Activated CD4-positive, alpha-beta T cell treated with anti-CD3 and anti-CD28 coated beads for 48 hours (primary cell): ENCODE measurements at regions not wholly inside any gene's neighbourhood (a gene's known extent, or its start where the extent isn't known, plus 50 kb on each side); places are given as distances from the start of the nearest gene placed in this dataset.
"Not testable (repeated sequence)": the region's sequence is repeated elsewhere in the genome, so short reads cannot be mapped to it uniquely, and the experiment has no call there.

Experiments used
- DNase-seq: peaks from one replicate; pipeline ENCODE4 v3.0.0-alpha.2; 2020

DNA sequence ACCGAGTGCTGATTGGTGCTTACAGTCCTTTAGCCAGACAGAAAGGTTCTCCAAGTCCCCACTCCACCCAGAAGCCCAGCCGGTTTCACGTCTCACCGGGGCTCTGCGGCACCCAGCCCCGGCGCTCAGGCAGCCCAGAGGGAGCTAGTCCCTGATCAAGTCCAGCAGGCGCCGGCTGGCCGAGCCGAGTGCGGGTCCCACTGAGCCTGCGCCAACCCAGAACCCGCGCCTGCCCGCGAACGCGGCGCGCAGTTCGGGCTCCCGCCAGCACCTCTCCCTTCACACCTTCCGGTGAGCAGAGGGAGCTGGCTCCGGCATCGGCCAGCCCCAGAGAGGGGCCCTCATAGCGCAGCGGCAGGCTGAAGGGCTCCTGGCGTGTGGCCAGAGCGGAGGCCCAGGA, 481.6 kb upstream of the CHD1 start:
- not testable (repeated sequence) for DNase-seq

DNA sequence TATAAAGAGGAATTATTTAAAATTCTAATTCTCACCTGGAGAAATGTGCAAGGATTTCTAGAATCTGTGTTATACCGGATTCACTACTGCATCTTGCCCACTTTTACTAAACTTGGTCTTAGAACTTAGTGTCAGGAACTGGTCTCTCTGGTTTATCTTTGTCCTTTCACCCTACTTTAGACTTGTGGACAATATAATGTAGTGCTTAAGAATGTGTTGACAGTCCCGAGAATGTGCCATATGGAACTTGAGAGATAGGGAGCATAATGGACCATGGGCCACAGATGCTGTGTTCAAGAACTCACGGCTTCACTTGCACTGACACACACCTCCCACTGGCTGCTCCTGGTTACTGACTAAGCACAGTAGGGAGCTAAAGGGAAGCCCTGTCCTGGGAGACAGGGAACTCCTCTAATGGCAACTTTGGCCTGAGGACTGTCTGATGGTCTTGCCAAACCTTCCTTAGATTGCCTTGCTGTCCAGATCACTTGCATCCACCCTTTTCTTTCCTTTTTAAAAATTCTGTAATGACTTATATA, 476.0 kb upstream of the CHD1 start:
- DNase-seq = not testable (repeated sequence)

DNA sequence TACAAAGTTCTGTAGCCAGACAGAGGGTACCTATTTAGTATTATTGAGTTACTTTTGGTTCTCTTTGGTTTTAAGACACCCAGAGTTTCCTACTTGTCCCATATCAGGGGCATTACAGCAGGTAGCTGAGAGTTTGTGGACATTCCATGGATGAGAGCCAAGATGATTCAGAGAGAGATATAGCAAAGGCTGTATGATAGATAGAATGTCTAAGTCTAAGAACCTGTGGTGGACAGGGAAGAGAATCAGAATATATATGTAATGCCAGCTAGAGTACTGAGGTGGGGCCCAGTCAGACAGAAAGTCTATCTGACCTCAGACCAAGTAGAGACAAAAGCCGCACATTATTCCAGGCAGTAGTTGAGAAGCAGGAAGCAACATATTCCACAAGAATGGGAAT, 471.8 kb upstream of the CHD1 start:
- not testable (repeated sequence) for DNase-seq

DNA sequence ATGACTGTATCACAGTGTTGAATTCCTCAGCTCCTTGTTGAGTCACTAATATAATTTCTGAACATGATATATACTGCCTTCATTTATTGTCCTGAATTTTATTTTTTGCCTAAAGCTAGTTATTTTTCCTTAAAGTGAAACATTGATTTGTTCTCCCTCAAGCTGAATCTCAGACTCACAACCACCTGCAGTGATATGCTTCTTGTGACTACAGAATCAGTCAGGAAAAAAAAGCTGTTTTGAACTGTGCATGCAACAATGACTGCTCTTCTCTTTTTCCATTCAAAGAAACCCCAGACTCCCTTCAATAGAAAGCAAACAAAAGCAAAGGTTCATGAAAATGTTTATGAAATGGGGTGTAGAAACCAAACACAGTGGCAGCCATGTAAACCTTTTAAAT, 470.2 kb upstream of the CHD1 start:
- no peak for DNase-seq

DNA sequence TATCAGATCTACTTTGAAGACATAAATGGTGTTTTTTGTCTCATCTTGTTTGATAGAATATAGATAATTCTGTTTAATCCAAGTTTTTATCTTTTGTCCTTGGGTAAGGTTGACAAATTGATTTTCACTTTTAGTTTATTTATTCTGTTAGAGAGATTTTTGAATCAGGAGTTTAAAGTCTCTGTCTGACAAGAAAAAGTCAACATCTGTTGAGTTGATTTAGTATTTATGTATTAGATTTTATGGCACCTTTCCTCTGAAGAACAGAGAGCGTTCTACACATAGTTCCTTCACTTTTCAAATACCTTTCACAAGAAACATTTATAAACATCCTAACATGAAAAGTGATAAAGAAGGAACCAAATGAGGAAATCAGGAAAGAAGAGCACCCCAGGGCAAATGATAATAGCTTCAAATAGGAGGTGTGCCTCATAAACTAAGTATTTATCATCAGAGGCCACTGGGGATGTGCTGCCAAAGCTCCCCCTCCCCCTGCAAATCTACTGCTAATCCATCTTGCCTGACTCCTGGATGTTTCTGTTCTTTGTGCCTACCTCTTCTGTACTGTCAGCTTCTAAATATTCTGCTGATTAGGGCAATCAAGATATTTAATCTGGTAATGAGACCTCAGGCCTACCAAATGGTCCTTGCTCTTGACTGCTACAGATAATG, 457.7 kb upstream of the CHD1 start:
- DNase-seq = no peak

DNA sequence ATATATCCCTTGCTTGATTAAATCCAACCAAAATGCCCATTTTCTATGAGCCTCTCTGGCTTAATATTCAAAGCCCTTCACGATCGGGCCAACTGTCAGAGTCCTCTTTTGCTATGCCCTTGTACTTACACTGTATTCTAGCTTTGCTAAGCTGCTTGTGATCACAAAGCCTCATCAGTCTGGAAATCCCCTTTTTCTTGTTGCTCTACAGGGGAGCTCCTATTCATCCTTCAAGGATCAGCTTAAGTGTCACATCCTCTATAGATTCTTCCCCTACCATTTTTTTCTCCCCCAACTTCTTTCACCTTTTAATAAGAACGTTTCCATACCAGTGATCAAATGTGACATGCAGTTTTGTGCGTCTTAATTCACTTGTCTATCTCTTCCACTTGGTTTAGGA, 450.4 kb upstream of the CHD1 start:
- DNase-seq = no peak

DNA sequence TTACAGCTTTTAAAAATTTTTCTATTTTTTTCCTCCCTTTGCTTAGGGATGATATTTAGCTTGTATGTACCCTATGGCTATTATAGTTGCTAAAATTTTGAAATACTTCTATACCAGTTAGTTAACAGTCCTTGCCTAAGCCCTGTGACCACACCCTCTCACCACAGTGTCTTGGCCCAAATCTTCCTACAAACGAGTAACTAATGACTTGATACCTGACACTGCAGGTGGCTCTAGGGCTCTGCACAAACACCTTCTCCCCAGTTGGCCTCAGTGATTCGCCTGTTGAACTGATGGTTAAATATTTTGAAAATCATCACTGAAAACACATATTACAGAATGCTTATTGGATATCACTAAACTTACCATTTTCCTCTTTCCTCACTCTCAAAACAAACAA, 449.6 kb upstream of the CHD1 start:
- DNase-seq = no peak

DNA sequence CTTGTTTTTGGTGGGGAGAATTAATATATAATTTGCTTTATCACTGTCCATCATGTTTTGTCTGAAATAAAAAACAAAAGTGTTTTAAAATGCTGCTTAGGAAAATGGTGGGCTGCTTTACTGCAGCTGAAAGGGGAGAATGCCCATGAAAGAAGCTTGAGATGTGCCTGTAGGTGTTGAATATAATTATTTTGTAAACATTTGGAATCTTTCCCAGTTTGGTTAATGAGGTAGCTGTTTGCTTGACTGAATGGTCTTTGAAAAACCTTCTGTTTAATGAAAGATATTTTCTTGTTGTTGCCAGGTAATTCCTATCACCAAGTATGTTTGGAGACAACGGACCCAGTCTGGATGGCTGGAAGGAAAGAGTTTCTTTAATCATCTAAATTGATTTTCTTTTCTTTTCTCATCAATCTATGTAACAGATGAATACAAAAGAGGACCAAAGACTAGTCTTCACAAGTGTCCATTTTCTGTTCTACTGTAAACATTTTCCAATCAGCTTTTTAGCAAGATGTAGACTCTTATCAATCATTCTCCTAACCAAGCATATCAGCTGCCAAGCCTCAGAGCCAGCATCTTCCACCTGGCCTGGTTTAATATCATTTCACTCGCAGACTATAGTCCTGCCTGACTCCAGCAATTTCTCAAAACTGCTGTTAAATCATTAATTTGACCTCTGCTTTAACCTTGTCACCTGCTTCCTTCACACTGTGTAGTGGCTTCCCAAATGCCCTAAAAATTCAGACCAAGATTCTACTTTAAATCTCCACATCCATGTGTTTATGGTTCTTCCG, 441.2 kb upstream of the CHD1 start:
- no peak for DNase-seq

DNA sequence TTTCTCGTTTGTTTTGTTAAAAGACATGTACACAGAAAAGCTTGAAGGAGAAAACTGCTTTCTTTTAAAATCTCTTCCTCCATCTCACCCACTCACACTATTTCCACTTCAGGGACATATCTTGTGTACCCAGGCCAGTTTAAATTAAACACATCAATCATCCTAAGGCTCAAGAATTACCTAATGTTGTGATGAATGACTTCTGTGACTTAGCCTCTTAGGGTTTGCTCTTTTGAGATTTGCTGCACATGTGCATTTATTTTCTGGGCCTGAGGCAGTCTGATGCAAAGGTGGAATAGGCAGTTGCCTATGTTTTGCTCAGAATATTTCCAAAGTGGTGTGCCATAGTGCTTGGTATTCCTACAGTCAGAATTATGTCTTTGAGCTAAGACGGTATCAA, 439.9 kb upstream of the CHD1 start:
- DNase-seq = no peak

DNA sequence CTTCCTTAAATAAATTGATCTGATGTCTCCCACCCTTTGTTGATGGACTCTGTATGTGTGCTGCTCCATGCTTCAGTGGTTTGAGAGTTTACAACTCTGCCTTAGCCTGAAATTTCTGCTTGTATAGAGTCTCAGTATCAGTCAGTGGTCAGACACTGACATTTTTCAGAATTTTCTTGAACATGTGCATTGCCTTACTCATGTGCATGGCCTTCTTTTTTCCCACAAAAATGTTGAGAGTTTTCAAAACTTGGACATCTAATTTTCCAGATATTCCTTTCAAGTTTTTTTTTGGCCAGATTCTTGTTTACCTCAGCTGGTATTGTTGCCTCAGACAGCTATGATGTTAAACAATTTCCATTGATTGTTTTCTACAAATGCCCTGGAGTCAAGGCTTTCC, 427.1 kb upstream of the CHD1 start:
- DNase-seq = no peak

DNA sequence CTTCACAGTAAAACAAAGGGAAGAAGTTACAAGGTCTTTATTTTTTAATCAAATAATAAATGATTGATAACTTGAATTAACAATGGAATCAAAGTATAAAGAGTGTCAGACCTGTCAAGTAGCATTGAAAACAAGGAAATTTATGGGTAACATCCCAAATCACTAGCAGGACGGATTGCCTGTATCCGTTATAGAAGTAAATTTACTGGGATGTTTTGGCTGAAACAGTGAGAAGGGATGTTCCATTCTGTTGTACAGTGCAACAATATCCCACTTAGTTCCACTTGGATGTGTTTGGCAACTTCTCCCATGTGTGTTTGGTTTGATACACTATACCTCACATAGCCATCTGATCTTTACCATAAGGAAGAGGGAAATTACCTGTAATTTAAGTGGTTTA, 421.0 kb upstream of the CHD1 start:
- no peak for DNase-seq

DNA sequence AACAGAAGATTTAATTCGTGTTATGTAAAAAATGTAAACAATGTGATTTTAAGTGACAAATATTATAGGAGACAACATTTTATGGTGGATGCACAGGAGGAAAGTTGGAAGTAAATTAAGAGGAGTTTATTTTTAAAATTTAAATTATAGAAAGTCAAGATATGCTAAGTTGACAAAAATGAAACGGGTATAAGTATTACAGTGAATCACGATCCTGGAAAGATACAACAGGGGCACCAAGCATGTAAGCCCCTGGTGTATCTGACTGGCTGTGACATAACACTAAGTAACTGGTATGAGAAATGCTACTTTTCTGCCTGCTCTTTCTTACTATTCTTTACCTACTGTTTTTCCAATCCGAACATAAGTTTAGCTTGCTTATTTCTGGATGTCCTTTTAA, 419.8 kb upstream of the CHD1 start:
- DNase-seq = no peak

DNA sequence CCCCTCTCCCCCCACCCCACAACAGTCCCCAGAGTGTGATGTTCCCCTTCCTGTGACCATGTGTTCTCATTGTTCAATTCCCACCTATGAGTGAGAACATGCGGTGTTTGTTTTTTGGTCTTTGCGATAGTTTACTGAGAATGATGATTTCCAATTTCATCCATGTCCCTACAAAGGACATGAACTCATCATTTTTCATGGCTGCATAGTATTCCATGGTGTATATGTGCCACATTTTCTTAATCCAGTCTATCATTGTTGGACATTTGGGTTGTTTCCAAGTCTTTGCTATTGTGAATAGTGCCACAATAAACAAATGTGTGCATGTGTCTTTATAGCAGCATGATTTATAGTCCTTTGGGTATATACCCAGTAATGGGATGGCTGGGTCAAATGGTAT, 411.0 kb upstream of the CHD1 start:
- not testable (repeated sequence) for DNase-seq

DNA sequence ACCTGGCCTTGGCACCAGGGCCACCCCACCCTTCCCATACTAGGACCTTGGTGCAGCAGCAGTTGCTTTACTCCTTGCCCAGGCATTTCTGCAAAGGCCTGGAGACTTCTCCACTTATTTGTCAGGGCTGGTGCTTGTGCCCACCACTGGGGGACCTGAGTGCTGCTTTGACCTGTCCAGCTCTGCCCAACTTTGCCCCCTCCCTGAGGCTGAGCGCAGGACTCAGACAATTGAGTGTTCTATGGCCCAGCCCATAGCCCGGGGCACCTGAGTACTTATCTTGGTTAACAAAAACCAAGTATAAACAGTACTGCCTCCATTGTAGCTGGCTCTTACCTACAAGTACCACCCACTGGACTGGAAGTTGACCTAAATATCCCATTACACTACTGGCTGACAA, 406.1 kb upstream of the CHD1 start:
- no peak for DNase-seq

DNA sequence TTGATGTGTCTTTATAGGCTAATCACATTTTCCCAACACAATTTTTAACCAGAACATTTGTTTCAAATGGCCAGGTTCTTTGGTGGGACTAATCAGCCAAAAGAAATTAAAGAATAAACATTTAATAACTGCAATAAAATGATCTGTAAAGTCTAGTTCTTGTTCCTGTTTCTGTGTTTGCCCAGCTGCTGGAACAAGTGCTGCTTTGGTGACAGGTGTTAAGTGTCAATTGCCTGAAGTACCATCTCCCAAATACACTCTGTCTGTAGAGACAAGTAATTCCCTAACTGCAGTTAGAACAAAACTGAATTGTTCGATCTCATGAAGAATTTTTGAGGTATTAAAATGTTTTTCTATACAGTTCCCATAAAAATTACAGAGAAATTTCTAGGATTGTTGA, 402.3 kb upstream of the CHD1 start:
- DNase-seq = no peak

DNA sequence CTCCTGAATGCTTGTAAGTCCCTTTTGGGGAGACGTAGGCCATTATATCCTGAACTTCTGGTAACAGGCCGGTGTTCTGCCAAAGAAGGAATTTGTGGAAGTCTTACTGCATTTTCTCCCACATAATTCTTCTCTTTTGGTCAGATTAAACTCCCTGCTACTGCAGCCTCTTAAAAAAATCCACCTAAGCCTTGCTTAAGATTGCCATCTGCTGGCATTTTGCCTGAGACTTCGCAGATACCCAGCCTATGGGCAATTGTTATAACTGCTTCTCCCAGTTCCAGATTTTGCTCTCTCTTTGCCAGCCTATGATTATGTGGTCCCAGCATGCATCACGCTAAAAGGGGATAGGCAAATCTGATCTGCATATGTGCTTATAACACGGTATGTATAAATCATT, 391.6 kb upstream of the CHD1 start:
- no peak for DNase-seq

DNA sequence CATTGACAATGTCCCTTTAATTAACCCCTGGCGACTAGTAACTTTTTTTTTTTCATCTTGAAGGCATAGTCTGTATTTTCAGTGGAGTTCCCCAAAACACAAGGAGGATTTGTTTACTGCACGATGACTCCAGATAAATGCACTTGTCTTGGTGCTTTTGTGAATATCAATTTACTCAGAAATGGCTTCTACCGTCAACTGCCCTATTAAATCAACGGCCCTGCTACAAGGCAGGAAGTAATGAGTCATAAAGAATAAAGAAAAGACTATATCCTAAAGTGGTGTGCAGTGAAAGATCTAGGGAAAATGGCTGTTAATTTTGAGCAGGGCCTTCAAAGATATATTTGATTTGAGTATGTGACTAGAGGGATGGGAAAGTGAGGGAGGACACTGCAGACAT, 388.3 kb upstream of the CHD1 start:
- no peak for DNase-seq

DNA sequence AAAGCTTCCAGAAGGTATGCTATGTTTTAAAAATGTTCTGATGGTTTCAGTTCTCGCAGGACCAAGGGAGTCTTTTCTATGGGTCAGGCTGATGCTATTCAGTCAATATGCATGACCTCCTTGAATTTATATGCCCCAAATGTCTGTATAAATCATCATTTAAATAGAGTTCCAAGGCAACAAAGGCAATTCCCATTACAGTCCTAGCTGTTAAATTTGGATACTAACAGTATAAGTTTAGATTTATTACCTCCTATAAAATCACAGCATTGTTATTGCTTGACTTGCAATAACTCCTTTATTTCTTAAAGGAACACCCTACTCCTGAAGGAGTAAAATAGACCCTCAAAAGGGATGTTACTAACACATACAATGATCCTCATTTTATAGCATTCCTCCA, 387.7 kb upstream of the CHD1 start:
- no peak for DNase-seq

DNA sequence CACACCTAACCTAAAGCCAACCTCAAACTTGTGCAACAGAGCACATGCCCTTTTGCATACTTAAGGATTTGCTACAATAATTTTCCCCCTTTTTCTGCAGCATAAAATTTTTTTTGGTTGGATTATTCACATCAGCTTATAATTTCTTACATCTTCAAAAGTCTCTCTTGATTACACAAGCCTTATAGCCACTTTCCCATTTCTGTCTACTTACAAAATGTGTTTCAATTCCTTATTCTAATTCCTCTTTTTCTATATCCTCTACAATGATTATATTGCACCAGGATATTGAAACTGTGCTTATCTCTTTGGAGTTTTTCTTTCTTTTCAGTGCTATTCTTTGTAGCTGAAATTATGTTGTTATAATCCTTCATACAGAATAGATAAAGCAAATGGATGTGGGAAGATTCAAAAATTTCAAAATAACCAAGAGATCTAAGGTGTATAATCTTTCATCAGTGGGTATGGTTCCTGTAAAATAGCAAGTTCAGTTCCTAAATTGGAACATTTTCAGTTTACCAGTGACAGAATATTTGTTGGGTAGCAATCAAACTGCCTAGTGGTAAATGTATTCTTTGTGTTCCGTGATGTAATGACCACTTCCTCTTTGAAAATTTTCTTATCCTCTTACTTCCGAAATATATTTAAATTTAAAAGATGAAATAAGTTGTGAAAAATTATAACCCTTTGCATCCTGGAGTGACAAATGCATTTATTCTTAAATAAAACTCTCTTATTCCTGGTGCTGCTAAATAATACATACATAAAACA, 386.8 kb upstream of the CHD1 start:
- DNase-seq = no peak

DNA sequence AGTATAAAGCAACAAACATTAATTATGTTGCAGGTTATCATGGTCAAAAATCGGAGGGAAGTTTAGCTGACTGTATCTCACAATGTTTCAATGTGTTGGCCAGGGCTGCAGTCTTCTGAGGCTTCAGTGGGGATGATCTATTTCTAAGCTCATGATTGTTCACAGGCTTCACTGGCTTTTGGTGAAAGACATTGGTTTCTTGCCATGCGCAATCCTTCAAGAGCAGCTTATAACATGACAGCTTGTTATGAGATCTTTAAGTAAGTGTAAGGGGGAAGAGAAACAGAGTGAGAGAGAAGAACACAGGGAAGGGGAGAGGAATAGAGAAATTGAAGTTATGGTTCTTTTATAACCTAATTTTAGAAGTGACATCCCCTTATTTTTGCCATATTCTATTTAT, 385.9 kb upstream of the CHD1 start:
- no peak for DNase-seq

DNA sequence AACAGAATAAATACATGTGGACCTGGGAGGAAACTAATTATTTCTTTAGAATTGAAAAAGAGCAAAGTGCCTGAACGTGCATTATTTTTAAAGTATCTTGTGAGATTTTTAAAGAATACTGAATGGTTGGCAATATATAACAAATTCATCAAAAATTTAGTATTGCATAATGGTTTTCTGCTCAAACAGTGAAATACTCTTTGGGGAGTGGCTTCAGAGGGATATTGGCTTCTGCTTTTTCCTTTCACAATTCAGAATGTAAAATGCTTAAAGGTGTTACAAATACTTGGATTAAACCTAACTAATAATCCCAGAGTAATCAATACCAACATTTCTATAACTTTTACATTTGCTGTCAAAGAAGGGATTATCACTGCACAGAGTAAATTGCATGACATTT, 379.3 kb upstream of the CHD1 start:
- no peak for DNase-seq

DNA sequence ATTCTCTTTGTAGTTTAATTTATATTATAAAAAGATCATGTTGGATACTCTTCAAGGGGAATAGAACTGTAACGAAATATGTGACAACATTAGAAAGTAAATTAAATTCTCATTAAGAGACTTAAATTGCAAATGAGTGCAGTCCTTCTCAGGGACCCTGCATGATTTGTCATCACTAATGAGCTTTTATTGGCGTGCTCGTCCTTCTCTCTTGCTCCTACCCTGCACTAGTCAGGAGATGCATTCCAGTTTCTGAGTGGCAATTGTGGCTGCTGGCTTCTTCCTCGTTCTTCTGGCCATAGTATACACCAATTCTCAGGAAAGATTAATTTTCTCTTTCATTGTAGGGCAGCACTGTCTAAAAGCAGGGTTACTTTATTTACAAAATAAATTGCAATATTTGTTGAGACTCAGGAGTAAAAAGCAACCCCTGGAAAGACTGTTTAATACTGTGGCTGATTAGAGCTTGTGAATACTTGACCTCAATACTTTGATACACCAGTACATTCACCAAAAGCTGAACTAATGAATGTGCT, 376.3 kb upstream of the CHD1 start:
- DNase-seq = no peak

DNA sequence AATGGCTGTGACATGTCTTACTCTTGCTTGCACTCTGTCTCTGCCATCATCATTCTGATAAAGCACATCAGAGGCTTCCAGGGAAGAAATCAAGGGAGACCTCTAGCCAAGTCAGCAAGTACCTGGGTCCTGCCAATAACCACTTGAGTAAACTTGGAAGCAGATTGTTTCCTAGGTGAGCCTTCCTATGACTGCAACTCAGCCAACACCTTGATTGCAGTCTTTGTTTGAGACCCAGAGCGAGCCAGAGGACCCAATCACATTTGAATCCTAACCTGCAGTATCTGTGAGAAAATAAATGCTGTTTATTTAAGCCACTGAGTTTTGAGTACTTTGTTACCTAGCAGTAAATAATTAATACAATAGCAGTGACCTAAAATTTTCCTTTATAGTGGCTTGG, 356.8 kb upstream of the CHD1 start:
- DNase-seq = no peak

DNA sequence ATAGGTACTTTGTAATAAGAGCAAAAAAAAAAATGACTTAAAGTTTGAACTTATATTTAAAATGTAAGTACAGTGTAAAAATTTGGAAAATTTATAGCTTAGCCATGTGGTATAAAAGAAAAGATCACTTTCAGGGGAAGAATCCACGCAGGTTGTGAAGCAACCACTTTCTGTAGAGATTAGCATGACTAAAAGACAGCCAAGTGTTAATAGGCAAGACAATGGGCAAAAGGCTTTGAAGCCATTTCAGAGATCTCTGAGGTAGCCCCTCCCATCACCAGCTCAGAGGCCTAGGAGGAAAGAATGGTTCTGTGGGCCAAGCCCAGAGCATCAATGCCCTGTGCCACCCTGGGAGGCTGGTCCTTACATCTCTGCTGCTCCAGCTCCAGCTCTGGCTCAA, 346.3 kb upstream of the CHD1 start:
- DNase-seq = no peak
